GM13976 (cell line): ENCODE measurements at regions not wholly inside any gene's neighbourhood (a gene's known extent, or its start where the extent isn't known, plus 50 kb on each side); places are given as distances from the start of the nearest gene placed in this dataset.

Experiments
- DNase-seq: peaks from one replicate; pipeline ENCODE4 v3.0.0; 2012; ENCODE audit warnings: low spot score
- in situ Hi-C: fragments of 300-500 bp; cut with MboI; formaldehyde crosslinking; loops from one replicate; pipeline ENCODE4 v1.12.0; 2022; ENCODE audit warnings: low sequenced_read_pairs, mixed read lengths, inconsistent platforms; ENCODE audit not compliant: unreplicated experiment
- TF ChIP-seq, protein P1 (sequence below): IDR thresholded peaks from 2 replicates; pipeline ENCODE4 v1.5.1; 2012; ENCODE audit warnings: borderline replicate concordance, mild to moderate bottlenecking; ENCODE audit not compliant: insufficient read depth; ENCODE audit errors: extremely low read depth, missing control alignments, control extremely low read depth

DNA sequence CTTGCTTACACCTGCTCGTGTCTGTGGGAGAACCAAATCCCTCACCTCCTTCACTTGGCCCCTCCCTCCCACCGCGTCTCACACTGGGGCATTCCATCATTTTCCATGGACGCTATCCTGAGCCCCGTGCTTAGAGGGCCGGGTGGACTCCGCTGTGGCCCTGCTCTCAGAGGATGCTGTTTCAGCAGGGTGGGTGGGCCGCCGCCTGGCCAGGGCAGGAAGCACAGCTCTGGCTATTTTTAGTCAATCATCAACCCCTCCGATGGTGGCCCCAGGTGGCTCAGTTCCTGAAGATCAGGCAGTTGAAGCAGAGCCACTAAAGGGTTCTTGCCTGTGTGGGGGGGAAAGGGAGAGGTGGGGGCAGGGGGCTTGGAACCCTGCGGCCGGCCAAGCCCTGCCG lies 230.3 kb downstream of the ENGASE start:
- in situ Hi-C loops: no loop called here
- DNase-seq: no peak
- TF ChIP-seq, protein P1, sequence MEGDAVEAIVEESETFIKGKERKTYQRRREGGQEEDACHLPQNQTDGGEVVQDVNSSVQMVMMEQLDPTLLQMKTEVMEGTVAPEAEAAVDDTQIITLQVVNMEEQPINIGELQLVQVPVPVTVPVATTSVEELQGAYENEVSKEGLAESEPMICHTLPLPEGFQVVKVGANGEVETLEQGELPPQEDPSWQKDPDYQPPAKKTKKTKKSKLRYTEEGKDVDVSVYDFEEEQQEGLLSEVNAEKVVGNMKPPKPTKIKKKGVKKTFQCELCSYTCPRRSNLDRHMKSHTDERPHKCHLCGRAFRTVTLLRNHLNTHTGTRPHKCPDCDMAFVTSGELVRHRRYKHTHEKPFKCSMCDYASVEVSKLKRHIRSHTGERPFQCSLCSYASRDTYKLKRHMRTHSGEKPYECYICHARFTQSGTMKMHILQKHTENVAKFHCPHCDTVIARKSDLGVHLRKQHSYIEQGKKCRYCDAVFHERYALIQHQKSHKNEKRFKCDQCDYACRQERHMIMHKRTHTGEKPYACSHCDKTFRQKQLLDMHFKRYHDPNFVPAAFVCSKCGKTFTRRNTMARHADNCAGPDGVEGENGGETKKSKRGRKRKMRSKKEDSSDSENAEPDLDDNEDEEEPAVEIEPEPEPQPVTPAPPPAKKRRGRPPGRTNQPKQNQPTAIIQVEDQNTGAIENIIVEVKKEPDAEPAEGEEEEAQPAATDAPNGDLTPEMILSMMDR: no peak

DNA sequence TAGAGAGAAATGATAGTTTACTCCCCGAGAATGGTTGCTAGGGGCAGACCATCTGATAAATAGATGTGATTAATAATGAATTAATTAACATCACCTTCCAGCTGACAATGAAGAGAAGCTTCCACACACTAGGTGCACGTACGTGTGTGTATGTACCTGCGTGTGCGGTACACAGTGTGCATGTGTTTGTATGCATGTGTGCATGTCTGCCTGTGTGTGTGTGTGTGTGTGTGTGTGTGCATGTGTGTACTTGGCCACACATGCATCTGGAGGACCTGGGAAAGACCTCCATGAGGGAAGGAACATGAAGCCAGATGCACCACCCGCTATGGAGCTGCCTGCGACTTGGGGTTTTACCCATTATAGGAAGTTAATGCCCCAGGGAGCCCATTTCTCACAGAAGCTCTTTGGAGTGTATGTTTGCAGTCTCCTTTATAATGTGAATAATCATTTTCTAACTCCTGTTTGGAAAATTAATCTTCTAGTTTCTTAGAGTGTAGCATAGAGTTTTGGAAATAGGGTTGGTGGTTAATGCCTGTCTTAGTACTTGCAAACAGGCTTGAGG lies 229.1 kb downstream of the ENGASE start:
- in situ Hi-C loops: no loop called here
- DNase-seq: no peak
- TF ChIP-seq, protein P1: no peak

DNA sequence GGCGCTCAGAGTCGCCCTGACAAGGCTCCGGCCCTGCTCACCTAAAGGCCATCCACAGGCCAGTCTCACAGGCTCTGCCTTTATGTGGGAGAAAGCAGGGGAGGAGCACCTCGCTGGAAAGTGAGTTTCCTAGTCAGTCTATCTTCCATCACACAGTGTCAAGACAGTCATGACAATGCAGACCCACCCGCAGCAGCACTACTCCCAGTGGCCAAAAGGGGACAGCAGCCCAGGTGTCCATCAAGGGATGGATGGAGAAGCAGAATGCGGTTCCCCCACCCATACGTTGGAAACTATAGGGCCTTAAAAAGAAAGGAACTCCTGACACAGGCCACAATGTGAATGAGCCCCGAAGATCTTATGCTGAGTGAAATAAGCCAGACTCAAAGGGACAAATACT lies 226.8 kb downstream of the ENGASE start:
- in situ Hi-C loops: no loop called here
- TF ChIP-seq, protein P1: no peak

DNA sequence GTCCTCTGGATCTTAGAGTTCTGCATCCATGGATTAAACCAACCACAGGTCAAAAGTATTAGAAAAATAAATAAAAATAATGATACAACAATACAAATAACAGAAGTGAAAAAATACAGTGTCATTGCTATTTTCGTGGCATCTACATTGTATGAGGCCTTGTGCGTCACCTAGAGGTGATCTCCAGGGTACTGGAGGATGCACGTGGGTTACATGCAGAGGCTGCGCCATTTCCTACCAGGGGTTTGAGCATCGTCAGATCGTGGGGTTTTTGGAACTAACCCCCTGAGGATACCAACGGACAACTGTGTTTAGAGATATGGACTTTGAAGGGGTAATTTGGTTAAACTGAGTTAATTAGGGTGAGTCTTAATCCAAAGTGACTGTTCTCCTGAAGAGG lies 224.7 kb downstream of the ENGASE start:
- in situ Hi-C loops: no loop called here
- DNase-seq: no peak
- TF ChIP-seq, protein P1: no peak

More for the DNA sequence above, 226.8 kb downstream of the ENGASE start:
- no peak for DNase-seq

DNA sequence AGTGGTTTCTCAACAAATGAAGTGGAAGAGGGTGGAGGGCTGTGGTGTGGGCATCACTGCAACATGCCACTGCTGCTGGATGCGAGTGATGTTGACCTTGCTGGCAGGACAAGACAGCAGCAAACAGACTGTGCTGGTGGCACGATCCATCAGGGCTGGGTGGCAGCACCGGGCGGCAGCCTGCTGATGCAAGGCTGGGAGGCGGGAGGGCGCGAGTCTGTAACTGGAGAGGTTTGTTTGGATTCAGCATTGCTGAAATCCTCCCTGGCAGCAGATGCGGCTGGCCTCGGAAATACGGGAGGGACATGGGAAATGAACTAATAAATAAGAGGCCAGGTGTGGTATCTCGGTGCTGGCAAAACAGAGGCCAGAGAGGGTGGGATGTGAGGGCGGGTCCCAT lies 224.2 kb downstream of the ENGASE start:
- no peak for DNase-seq
- in situ Hi-C loops: no loop called here
- TF ChIP-seq, protein P1: no peak

DNA sequence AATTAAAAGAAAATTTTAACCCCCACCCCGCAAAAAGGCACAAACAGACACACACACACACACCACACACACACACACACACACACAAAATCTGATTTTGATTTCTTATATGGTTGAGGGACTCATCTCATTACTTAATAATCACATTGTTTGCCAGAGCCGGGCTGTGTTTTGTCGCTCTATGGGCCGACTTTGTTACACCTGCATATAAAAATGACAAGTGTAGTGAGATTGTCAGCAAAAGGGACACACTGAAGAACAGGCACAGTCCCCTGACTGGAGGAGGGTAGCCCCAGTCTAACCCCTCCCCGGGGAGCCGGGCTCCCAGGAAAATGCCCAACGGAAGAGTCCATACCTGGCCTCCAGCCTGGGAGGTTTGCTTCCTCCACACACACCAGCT lies 221.6 kb downstream of the ENGASE start:
- in situ Hi-C loops: no loop called here
- no peak for DNase-seq
- TF ChIP-seq, protein P1: no peak
